Neural progenitor cell (in vitro differentiated cells): ENCODE measurements at regions not wholly inside any gene's neighbourhood (a gene's known extent, or its start where the extent isn't known, plus 50 kb on each side); places are given as distances from the start of the nearest gene placed in this dataset.

Experiments used
- EZH2 ChIP-seq: fragments of 200-600 bp; sonication (generic); IDR thresholded peaks from 2 replicates; pipeline ENCODE4 v1.6.1; 2017; ENCODE audit warnings: antibody characterized with exemption, mild to moderate bottlenecking, moderate library complexity
- EZH2phosphoT487 ChIP-seq: fragments of 200-600 bp; sonication (generic); IDR thresholded peaks from 2 replicates; pipeline ENCODE4 v1.6.1; 2017; ENCODE audit warnings: antibody characterized with exemption
- TF ChIP-seq, protein P1 (sequence below): fragments of 200-600 bp; sonication (generic); IDR thresholded peaks from 2 replicates; pipeline ENCODE4 v1.5.1; 2017; ENCODE audit warnings: antibody characterized with exemption, mild to moderate bottlenecking

GRCh38 chr3:46123646-46124045, 84.5 kb downstream of the CCR1 start:
- TF ChIP-seq, protein P1, sequence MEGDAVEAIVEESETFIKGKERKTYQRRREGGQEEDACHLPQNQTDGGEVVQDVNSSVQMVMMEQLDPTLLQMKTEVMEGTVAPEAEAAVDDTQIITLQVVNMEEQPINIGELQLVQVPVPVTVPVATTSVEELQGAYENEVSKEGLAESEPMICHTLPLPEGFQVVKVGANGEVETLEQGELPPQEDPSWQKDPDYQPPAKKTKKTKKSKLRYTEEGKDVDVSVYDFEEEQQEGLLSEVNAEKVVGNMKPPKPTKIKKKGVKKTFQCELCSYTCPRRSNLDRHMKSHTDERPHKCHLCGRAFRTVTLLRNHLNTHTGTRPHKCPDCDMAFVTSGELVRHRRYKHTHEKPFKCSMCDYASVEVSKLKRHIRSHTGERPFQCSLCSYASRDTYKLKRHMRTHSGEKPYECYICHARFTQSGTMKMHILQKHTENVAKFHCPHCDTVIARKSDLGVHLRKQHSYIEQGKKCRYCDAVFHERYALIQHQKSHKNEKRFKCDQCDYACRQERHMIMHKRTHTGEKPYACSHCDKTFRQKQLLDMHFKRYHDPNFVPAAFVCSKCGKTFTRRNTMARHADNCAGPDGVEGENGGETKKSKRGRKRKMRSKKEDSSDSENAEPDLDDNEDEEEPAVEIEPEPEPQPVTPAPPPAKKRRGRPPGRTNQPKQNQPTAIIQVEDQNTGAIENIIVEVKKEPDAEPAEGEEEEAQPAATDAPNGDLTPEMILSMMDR: no peak
- TF ChIP-seq EZH2 (no peak), EZH2phosphoT487 (no peak)
